ENCODE measurements at regions not wholly inside any gene's neighbourhood (a gene's known extent, or its start where the extent isn't known, plus 50 kb on each side); places are given as distances from the start of the nearest gene placed in this dataset.

DNA sequence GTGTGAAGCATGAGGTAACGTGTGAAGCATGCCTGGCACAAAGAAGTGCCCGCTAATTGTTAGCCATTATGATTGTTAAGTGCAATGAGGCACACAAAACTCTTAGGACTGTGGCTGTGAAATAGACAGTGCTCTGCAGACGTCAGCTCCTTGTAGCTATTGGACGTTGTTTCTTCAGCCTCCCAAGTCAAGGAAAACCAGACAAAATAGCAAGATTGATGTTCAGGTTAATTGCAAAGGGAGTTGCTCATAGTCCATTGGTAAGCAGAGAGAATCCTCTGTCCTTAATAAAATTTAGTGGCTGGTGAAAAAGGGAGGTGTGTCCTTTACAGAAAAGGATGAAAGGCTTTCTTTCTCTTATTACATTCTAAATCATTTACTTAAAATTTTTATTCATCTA lies 54.6 kb upstream of the MBP start:
- DNase-seq, result no peak
- no peak overlapping the region for H3K4me3 ChIP-seq (ENCODE audit: low read length)
- H3K4me1 ChIP-seq (ENCODE audit: control insufficient read depth, insufficient read depth, low read length), result no peaks in the 10 kb centered on the region
- Mint-ChIP-seq H3K27me3 (ENCODE audit: insufficient read depth) (no peaks in the 10 kb centered on the region), H3K27ac (no peak overlapping the region), H3K4me3 (no peak overlapping the region), H3K36me3 (ENCODE audit: low read depth) (no peaks in the 10 kb centered on the region), H3K9me3 (peaks cover 25% of the 10 kb centered on the region), H3K4me1 (no peaks in the 10 kb centered on the region)
- H3K27me3 ChIP-seq (ENCODE audit: control insufficient read depth, insufficient read depth, low read length, poor library complexity, severe bottlenecking), result no peaks in the 10 kb centered on the region
- no peaks in the 10 kb centered on the region for H3K9me3 ChIP-seq (ENCODE audit: control insufficient read depth, low read length)
- H3K27ac ChIP-seq (ENCODE audit: low read depth, low read length), result no peak overlapping the region
- TF ChIP-seq, protein P1, sequence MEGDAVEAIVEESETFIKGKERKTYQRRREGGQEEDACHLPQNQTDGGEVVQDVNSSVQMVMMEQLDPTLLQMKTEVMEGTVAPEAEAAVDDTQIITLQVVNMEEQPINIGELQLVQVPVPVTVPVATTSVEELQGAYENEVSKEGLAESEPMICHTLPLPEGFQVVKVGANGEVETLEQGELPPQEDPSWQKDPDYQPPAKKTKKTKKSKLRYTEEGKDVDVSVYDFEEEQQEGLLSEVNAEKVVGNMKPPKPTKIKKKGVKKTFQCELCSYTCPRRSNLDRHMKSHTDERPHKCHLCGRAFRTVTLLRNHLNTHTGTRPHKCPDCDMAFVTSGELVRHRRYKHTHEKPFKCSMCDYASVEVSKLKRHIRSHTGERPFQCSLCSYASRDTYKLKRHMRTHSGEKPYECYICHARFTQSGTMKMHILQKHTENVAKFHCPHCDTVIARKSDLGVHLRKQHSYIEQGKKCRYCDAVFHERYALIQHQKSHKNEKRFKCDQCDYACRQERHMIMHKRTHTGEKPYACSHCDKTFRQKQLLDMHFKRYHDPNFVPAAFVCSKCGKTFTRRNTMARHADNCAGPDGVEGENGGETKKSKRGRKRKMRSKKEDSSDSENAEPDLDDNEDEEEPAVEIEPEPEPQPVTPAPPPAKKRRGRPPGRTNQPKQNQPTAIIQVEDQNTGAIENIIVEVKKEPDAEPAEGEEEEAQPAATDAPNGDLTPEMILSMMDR (conservative IDR thresholded peaks at IDR 0.05), result no peak
- no peaks in the 10 kb centered on the region for H3K36me3 ChIP-seq (ENCODE audit: control insufficient read depth, insufficient read depth, low read length)
- no peak overlapping the region for H3K9ac ChIP-seq (ENCODE audit: extremely low read depth, low read length, poor library complexity, severe bottlenecking)
- 93 to 98% methylated on average over 4 of the region's 4 CpGs for WGBS, 2 experiments (ENCODE audit: insufficient coverage in 1 of 2, insufficient read length in 1 of 2)

DNA sequence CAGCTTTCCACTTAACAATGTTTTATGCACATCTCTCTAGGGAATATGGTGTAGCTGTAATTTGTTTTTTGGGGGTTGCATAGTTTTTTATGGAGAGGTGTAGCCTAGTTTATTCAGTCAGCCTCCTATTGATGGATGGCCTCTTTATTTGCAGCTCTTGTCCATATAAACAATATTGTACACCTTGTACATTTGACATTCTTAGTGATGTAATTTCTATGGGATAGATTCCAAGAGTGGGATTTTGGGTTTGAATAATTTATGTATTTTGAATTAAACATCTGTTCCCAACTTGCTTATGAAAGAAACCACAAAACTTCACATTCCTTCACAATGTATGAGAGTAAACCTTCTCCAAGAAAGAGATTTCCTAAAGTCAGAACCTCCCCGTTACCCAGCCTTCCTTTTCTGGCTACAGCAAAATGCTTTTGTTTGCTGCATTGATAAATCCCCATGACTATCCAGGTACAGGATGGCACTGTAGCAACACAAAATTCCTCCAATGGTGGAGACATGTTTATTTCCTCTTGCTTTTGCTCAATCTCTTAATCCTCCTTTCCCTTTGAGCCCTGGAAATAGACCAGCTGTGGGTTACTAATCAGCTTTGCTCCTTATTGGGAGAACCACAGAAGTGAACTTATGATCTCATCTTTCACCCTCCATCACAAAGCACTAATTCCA lies 58.4 kb upstream of the GALR1 start:
- H3K36me3 Mint-ChIP-seq (ENCODE audit: low read depth), result no peaks in the 10 kb centered on the region
- Histone ChIP-seq H3K36me3 (ENCODE audit: control insufficient read depth, insufficient read depth, low read length) (no peaks in the 10 kb centered on the region), H3K9ac (ENCODE audit: extremely low read depth, low read length, poor library complexity, severe bottlenecking) (no peak overlapping the region), H3K4me1 (ENCODE audit: control insufficient read depth, insufficient read depth, low read length) (no peaks in the 10 kb centered on the region), H3K27ac (ENCODE audit: low read depth, low read length) (no peak overlapping the region), H3K9me3 (ENCODE audit: control insufficient read depth, low read length) (no peaks in the 10 kb centered on the region), H3K4me3 (ENCODE audit: low read length) (no peak overlapping the region), H3K27me3 (ENCODE audit: control insufficient read depth, insufficient read depth, low read length, poor library complexity, severe bottlenecking) (no peaks in the 10 kb centered on the region)
- H3K4me3 Mint-ChIP-seq, result no peak overlapping the region
- peaks cover 25% of the 10 kb centered on the region for H3K9me3 Mint-ChIP-seq
- DNase-seq, result no peak
- no peaks in the 10 kb centered on the region for H3K4me1 Mint-ChIP-seq
- 80 to 91% methylated on average over 1 of the region's 1 CpG for WGBS, 2 experiments (ENCODE audit: insufficient coverage in 1 of 2, insufficient read length in 1 of 2)
- TF ChIP-seq, protein P1 (conservative IDR thresholded peaks at IDR 0.05), result no peak
- no peaks in the 10 kb centered on the region for H3K27me3 Mint-ChIP-seq (ENCODE audit: insufficient read depth)
- no peak overlapping the region for H3K27ac Mint-ChIP-seq

DNA sequence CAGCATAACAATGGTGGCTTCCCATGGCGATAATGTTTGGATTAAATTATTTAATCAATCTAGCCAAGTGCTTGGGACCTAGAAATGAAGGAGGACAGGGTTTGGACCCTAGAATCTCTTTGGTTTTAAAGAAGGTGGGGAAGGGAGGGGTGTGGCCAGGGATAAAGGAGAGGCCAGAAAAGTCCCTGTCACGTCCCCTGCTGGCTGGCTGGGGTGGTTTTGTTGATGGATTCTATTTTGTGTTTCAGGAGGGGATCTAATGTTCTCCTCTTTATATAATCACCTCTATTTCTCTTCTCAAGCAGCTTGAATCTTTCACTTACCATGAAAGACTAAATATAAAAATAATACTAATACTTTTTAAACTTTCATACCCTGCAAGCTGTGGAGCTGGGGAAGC lies 52.6 kb upstream of the GALR1 start:
- no peaks in the 10 kb centered on the region for H3K9me3 ChIP-seq (ENCODE audit: control insufficient read depth, low read length)
- H3K27me3 ChIP-seq (ENCODE audit: control insufficient read depth, insufficient read depth, low read length, poor library complexity, severe bottlenecking), result no peaks in the 10 kb centered on the region
- H3K9ac ChIP-seq (ENCODE audit: extremely low read depth, low read length, poor library complexity, severe bottlenecking), result no peak overlapping the region
- Mint-ChIP-seq H3K4me1 (no peaks in the 10 kb centered on the region), H3K27me3 (ENCODE audit: insufficient read depth) (no peaks in the 10 kb centered on the region), H3K36me3 (ENCODE audit: low read depth) (no peaks in the 10 kb centered on the region), H3K9me3 (peaks cover 15% of the 10 kb centered on the region), H3K4me3 (no peak overlapping the region), H3K27ac (no peak overlapping the region)
- peak; percentile 69 for DNase-seq
- no peak overlapping the region for H3K4me3 ChIP-seq (ENCODE audit: low read length)
- WGBS, 2 experiments (ENCODE audit: insufficient coverage in 1 of 2, insufficient read length in 1 of 2), result 33% methylated on average over 2 of the region's 2 CpGs; no CpG with 5 or more reads in 1 of the 2 experiments
- TF ChIP-seq, protein P1 (conservative IDR thresholded peaks at IDR 0.05), result peak; percentile 75
- no peaks in the 10 kb centered on the region for H3K36me3 ChIP-seq (ENCODE audit: control insufficient read depth, insufficient read depth, low read length)
- H3K4me1 ChIP-seq (ENCODE audit: control insufficient read depth, insufficient read depth, low read length), result no peaks in the 10 kb centered on the region
- H3K27ac ChIP-seq (ENCODE audit: low read depth, low read length), result no peak overlapping the region

Measured in endodermal cell (in vitro differentiated cells).